ENCODE measurements at regions not wholly inside any gene's neighbourhood (a gene's known extent, or its start where the extent isn't known, plus 50 kb on each side); places are given as distances from the start of the nearest gene placed in this dataset.

GRCh38 chr2:104200533-104201168 lies 653.3 kb upstream of the POU3F3 start:
- FAIRE-seq: no peak
- no peak overlapping the region for H3K14ac ChIP-seq (ENCODE audit: insufficient read length)
- no peak for TF ChIP-seq SIRT6 (IDR thresholded peaks at IDR 0.05; ENCODE audit: low read length)
- TF ChIP-seq NRF1 (IDR thresholded peaks at IDR 0.05; ENCODE audit: low read depth, low read length): no peak
- TF ChIP-seq RAD21 (IDR thresholded peaks at IDR 0.05 in 1 of 2, conservative IDR thresholded peaks at IDR 0.05 in 1 of 2; ENCODE audit: low read depth in 2 of 2, low read length in 2 of 2): no peak
- TF ChIP-seq SUZ12 (IDR thresholded peaks at IDR 0.05; ENCODE audit: low read length): no peak
- TF ChIP-seq CBX5 (IDR thresholded peaks at IDR 0.05; ENCODE audit: low read depth, low read length): no peak
- no peak for TF ChIP-seq TBP (IDR thresholded peaks at IDR 0.05; ENCODE audit: low read depth, low read length)
- TF ChIP-seq SP4 (IDR thresholded peaks at IDR 0.05; ENCODE audit: low read length): no peak
- TF ChIP-seq SAP30 (IDR thresholded peaks at IDR 0.05; ENCODE audit: insufficient read depth, insufficient replicate concordance, low read length): no peak
- TF ChIP-seq FOSL1 (IDR thresholded peaks at IDR 0.05; ENCODE audit: insufficient read depth, low read depth, low read length): no peak
- TF ChIP-seq TEAD4 (IDR thresholded peaks at IDR 0.05; ENCODE audit: low read depth, low read length): no peak
- no peak for TF ChIP-seq CTBP2 (IDR thresholded peaks at IDR 0.05; ENCODE audit: borderline replicate concordance, insufficient read depth, insufficient read length, low read length)
- TF ChIP-seq YY1 (IDR thresholded peaks at IDR 0.05; ENCODE audit: low read depth, low read length): no peak
- TF ChIP-seq PHF8 (conservative IDR thresholded peaks at IDR 0.05; ENCODE audit: low read depth, low read length): no peak
- TF ChIP-seq EP300 (IDR thresholded peaks at IDR 0.05; ENCODE audit: borderline replicate concordance in 1 of 2, low read depth in 2 of 2, low read length in 2 of 2): no peak

More at GRCh38 chr2:104200533-104201168, 653.3 kb upstream of the POU3F3 start:
- Histone ChIP-seq H3K56ac (replicated peaks; ENCODE audit: insufficient read length, low read depth, low read length) (no peak overlapping the region), H3K27ac (ENCODE audit: low read depth, low read length) (no peak overlapping the region), H2BK20ac (ENCODE audit: low read length) (no peak overlapping the region), H3K4me2 (ENCODE audit: insufficient read depth in 1 of 2, low read depth in 2 of 2, low read length in 2 of 2) (no peak overlapping the region), H2BK120ac (replicated peaks; ENCODE audit: low read depth, low read length) (no peak overlapping the region), H4K91ac (replicated peaks; ENCODE audit: insufficient read length, low read length) (no peak overlapping the region), H3K23ac (ENCODE audit: insufficient read length) (no peak overlapping the region), H3K36me3 (ENCODE audit: control insufficient read depth in 2 of 4, insufficient read depth in 4 of 4, low read length in 3 of 4) (no peaks in the 10 kb centered on the region), H3K18ac (ENCODE audit: extremely low read depth, low read length) (no peak overlapping the region), H4K5ac (ENCODE audit: insufficient read length, low read depth, low read length) (no peak overlapping the region), H4K8ac (ENCODE audit: extremely low read depth, insufficient read depth, low read length) (no peak overlapping the region), H3K4ac (replicated peaks; ENCODE audit: insufficient read length, low read depth, low read length) (no peak overlapping the region), H2AFZ (ENCODE audit: low read length) (no peak overlapping the region), H3K79me1 (ENCODE audit: low read depth, low read length) (no peaks in the 10 kb centered on the region), H3K79me2 (ENCODE audit: control insufficient read depth in 1 of 2, insufficient read depth in 2 of 2, low read length in 2 of 2) (no peaks in the 10 kb centered on the region), H3K4me1 (replicated peaks in 1 of 4; ENCODE audit: control insufficient read depth in 3 of 4, insufficient read depth in 4 of 4, low read length in 3 of 4) (no peaks in the 10 kb centered on the region), H3K27me3 (replicated peaks in 1 of 4; ENCODE audit: control insufficient read depth in 3 of 4, extremely low read depth in 1 of 4, insufficient read depth in 3 of 4, low read length in 3 of 4) (no peaks in the 10 kb centered on the region), H2BK5ac (ENCODE audit: low read depth, low read length) (no peak overlapping the region), H4K20me1 (replicated peaks in 1 of 2; ENCODE audit: control insufficient read depth in 1 of 2, insufficient read depth in 2 of 2, low read length in 2 of 2) (no peaks in the 10 kb centered on the region), H2AK5ac (ENCODE audit: low read depth, low read length) (no peak overlapping the region), H3K9ac (replicated peaks in 1 of 4; ENCODE audit: extremely low read depth in 1 of 4, low read depth in 3 of 4, low read length in 3 of 4) (no peak overlapping the region), H3K4me3 (ENCODE audit: extremely low read depth in 1 of 4, insufficient read depth in 2 of 4, low read depth in 3 of 4, low read length in 4 of 4) (no peak overlapping the region), H2BK12ac (ENCODE audit: low read depth, low read length) (no peak overlapping the region), H3K9me3 (ENCODE audit: insufficient read depth in 2 of 2, low read depth in 1 of 2, low read length in 1 of 2) (no peaks in the 10 kb centered on the region), H2BK15ac (ENCODE audit: low read length) (no peak overlapping the region), H3K23me2 (ENCODE audit: low read depth, low read length) (no peaks in the 10 kb centered on the region)
- POLR2A ChIA-PET (ENCODE audit: partially characterized antibody): no interaction called here
- CTCF ChIA-PET (ENCODE audit: partially characterized antibody): interaction anchor here (1.3 kb wide), 1 partner anchor 242 kb away, joined by 3 read pairs; no protein-coding TSS in a partner anchor
- no peak for DNase-seq (ENCODE audit: low read depth in 1 of 2, low spot score in 2 of 2)
- WGBS, 2 experiments (ENCODE audit: extremely low coverage in 1 of 2, insufficient coverage in 1 of 2, insufficient read length in 1 of 2, insufficient replicate concordance in 2 of 2, low coverage in 1 of 2, low lambda C conversion rate in 2 of 2, missing lambda C conversion rate in 1 of 2): 91% methylated on average over 2 of the region's 2 CpGs; no CpG with 5 or more reads in 1 of the 2 experiments

All from H1 (cell line).